ENCODE measurements at regions not wholly inside any gene's neighbourhood (a gene's known extent, or its start where the extent isn't known, plus 50 kb on each side); places are given as distances from the start of the nearest gene placed in this dataset.

GRCh38 chr4:133464311-133464710 is 315.2 kb downstream of the PCDH10 start:
- Histone ChIP-seq H4K20me1 (ENCODE audit: control insufficient read depth, insufficient read depth, insufficient read length) (no peaks in the 10 kb centered on the region), H2AFZ (ENCODE audit: low read length) (no peak overlapping the region), H4K8ac (replicated peaks; ENCODE audit: insufficient read length, low read depth, low read length) (no peak overlapping the region), H4K91ac (ENCODE audit: insufficient read length, low read depth, low read length) (no peak overlapping the region), H2BK5ac (ENCODE audit: insufficient read length, low read length) (no peak overlapping the region), H3K9me3 (ENCODE audit: control insufficient read depth, low read depth, low read length) (no peaks in the 10 kb centered on the region), H2BK20ac (ENCODE audit: low read depth, low read length, poor library complexity, severe bottlenecking) (no peak overlapping the region), H2BK120ac (ENCODE audit: low read depth, low read length, poor library complexity, severe bottlenecking) (no peak overlapping the region), H3K14ac (ENCODE audit: insufficient read depth, low read length) (no peak overlapping the region), H2BK12ac (ENCODE audit: insufficient read length, low read depth, low read length) (no peak overlapping the region), H3K4me2 (ENCODE audit: insufficient read depth, insufficient read length, low read length) (no peak overlapping the region), H4K5ac (ENCODE audit: insufficient read length, low read depth, low read length) (no peak overlapping the region), H3K23ac (ENCODE audit: insufficient read length, low read depth, low read length) (no peak overlapping the region), H3K4me1 (ENCODE audit: insufficient read depth, low read length) (0 out of 2 replicates have a peak, but pooled peaks cover 4% of the 10 kb centered on the region), H3K56ac (ENCODE audit: insufficient read length, low read depth, low read length) (no peak overlapping the region), H3K4ac (ENCODE audit: low read depth, low read length) (no peak overlapping the region), H3K27me3 (ENCODE audit: insufficient read depth, low read length) (no peaks in the 10 kb centered on the region), H3K79me1 (ENCODE audit: insufficient read depth, low read depth, low read length, poor library complexity, severe bottlenecking) (no peaks in the 10 kb centered on the region), H3K27ac (ENCODE audit: insufficient read length, low read depth, low read length) (no peak overlapping the region), H3K18ac (ENCODE audit: insufficient read length, low read depth, low read length) (no peak overlapping the region), H3T11ph (ENCODE audit: low read length) (no peak overlapping the region), H2AK5ac (ENCODE audit: insufficient read length, low read length) (no peak overlapping the region), H3K79me2 (ENCODE audit: insufficient read depth, low read length) (no peaks in the 10 kb centered on the region), H2BK15ac (ENCODE audit: low read depth, low read length) (no peak overlapping the region), H3K23me2 (ENCODE audit: insufficient read length, low read depth, low read length, poor library complexity, severe bottlenecking) (no peaks in the 10 kb centered on the region), H3K9ac (ENCODE audit: extremely low read depth, insufficient read length, low read length) (no peak overlapping the region)
- Mint-ChIP-seq H3K9me3 (no peaks in the 10 kb centered on the region), H3K27me3 (ENCODE audit: low read depth) (peaks cover 2% of the 10 kb centered on the region; the same call in 1 of the 2 replicates), H3K4me1 (peaks cover 27 to 34% of the 10 kb centered on the region in 2 experiments), H3K36me3 (ENCODE audit: insufficient read depth in 1 of 3, low read depth in 3 of 3) (peaks cover 0 to 14% (median 0%) of the 10 kb centered on the region in 3 experiments; a peak in 1 of 7 replicates), H3K4me3 (no peak overlapping the region), H3K27ac (peak overlapping the region in 1 of 3 experiments; percentile 51; a peak in 2 of 7 replicates)
- DNase-seq = no peak
- WGBS (ENCODE audit: extremely low coverage, insufficient read length, low lambda C conversion rate) = no CpG with 5 or more reads among the region's 4 CpGs
- TF ChIP-seq CTCF (conservative IDR thresholded peaks at IDR 0.05) = no peak

All from H9 (cell line).